Stimulated activated CD4-positive, alpha-beta T cell treated with anti-CD3 and anti-CD28 coated beads, TNF-alpha, amount 100 ng/mL, for 48 hours (primary cell): ENCODE measurements at regions not wholly inside any gene's neighbourhood (a gene's known extent, or its start where the extent isn't known, plus 50 kb on each side); places are given as distances from the start of the nearest gene placed in this dataset.

ENCODE experiments used
- DNase-seq, 3 donors: peaks; one replicate each; pipeline ENCODE4 v3.0.0-alpha.2; 2020; ENCODE audit warnings: low read depth in 3 of 3

- no peak for DNase-seq
These were observed 52.0 kb upstream of the NTF3 start for GRCh38 chr12:5379749-5380496.
